ENCODE measurements at regions not wholly inside any gene's neighbourhood (a gene's known extent, or its start where the extent isn't known, plus 50 kb on each side); places are given as distances from the start of the nearest gene placed in this dataset.

GRCh38 chr1:193339401-193339800 lies 153.0 kb upstream of the B3GALT2 start:
- TF ChIP-seq POLR2AphosphoS5 (IDR thresholded peaks at IDR 0.05; ENCODE audit: low read depth, low read length) (no peak), TAF1 (IDR thresholded peaks at IDR 0.05; ENCODE audit: low read depth, low read length) (no peak), POU2F2 (IDR thresholded peaks at IDR 0.05; ENCODE audit: low read depth, low read length) (no peak), POLR2A (IDR thresholded peaks at IDR 0.05; ENCODE audit: low read depth, low read length) (no peak), SPI1 (IDR thresholded peaks at IDR 0.05; ENCODE audit: low read depth, low read length) (no peak), PAX5 (IDR thresholded peaks at IDR 0.05; ENCODE audit: insufficient read depth, low read length, severe bottlenecking) (no peak)
